ENCODE measurements at regions not wholly inside any gene's neighbourhood (a gene's known extent, or its start where the extent isn't known, plus 50 kb on each side); places are given as distances from the start of the nearest gene placed in this dataset.
"Not testable (repeated sequence)": the region's sequence is repeated elsewhere in the genome, so short reads cannot be mapped to it uniquely, and the experiment has no call there.

DNA sequence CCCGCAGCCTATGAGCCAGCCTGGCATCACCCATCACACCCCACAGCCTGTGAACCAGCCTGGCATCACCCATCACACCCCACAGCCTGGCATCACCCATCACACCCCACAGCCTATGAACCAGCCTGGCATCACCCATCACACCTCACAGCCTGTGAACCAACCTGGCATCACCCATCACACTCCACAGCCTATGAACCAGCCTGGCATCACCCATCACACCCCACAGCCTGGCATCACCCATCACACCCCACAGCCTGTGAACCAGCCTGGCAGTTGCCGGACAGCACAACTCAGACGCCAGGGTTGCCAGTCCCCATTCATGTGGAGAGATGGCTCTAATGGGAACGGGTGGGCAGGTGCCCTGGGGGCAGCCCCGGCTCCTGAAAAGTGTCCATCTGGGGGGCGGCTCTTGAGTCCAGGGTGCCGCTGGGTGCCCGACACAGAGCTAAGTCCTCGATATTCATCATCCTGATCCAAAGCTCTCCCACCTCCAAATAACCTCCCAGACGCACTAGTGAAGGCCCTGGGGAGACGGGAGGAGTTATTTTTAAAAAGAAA, 116.9 kb upstream of the AFDN start:
- not testable (repeated sequence) for DNase-seq

DNA sequence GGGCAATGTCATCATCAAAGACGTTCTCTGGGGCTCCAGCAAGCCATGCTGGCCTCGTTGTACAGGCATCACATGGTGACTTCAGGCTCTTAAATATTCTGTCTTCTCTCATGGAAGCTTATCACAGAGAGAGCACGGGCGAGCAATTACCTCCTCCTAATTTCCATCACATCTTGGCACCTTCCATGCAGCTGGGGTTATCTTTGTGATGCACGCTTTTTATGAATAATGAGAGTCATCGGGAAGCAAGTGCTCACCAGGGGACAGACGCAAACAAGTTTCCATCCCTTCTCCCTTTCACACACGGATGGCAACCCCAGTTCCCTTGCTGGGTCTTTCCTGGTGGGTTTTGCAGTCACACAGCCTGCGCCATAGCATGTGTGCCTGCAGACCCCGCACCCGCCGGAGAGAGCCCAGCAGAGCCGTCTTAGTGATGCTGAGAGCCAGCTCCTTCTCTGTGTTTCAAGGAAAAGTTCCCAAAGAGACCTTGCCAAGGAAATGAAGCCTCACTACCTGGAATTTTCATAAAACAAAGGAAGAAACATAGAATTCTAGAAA, 116.3 kb upstream of the AFDN start:
- DNase-seq: no peak

DNA sequence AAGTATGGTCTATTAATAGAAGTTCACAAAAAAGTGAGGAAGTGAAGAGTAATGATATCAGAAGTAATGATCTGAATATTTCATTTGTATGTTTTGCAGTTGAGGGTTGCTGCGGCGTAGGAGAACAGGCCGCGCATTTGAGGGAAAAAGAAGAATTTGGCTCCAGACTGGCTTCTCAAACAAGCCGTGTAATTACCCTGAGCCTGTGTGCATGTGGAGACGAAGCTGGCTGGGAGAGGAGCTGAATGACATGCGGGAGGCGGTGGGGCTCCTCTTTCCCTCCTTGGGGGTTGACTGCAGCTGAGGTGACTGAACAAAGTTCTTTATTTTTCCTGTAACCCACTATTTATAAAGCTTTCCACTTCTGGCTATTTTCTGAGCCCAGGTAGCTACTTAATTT, 115.5 kb upstream of the AFDN start:
- no peak for DNase-seq

GRCh38 chr6:167711768-167712730, 114.7 kb upstream of the AFDN start:
- DNase-seq: no peak

DNA sequence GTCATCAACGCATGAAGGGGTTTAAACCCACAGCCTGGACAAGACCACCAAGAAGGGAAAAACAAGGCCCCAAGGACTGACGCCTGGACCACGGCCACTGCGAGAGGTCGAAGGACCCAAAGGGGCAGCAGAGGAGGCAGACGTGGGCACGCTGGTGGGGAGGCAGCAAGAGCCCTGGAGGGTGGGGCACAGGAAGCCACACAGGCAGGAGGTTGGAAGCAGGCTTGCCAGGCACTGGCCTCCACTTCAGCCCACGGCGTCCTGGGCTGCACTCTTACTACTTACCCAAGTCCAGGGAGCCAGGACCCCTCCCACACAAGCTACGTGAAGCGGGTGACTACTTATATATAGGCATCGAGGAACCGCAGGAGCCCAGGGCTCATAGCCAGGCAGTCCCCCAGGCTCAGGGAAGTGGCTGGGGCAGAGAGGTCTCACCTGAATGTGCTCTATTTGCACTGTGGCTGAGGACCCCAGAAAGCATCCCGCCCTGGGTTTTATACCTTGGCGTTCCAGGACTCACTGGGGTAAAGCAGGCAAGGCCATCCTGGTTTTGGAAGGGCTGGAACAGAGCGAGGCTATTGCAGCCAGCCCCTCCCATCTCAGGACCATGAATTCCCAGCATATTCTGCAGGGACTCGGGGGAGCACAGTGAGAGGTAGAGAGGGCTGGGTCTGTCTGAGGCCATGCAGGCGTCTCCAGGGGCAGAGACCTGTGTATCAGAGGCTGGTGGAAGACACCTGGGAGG, 113.8 kb upstream of the AFDN start:
- DNase-seq: no peak

- no peak for DNase-seq
Observed at GRCh38 chr6:167714152-167714551, 112.6 kb upstream of the AFDN start.

DNA sequence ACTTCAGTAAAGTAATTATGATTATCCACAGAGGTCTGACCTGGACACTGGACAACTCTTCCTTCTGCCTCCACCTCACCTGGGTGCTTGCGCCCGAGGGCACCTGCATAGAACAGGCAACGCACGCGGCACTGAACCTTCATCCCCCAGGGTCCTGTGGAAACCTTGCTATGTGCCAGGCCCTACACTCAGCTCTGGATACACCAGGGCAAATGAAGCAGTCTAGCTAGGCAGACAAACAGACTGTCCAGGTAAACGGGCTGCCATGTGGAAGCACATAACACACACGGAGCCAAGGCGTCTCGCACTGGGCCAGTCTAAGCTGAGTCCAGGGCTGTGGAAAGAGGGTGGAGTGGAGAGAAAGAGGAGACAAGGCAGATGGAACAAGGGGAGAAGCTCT, 109.3 kb upstream of the AFDN start:
- no peak for DNase-seq

DNA sequence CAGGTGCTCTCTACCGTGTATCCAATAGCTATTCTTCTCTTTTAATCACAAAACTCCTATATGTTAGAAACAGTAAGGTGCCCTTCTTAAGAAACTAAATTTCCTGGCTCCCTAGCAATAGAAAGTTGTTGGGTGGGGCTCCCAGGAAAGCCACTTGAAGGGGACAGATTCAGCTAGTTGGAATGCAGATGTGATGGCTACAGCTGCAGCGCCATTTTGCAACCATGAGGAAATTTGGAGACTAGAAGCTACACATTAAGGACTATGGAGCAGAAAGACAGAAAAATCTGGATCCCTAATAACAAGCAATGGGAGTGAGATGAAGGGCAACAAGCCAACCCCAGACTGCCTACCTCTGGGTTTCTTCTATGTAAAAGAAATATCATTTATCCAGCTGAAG, 108.8 kb upstream of the AFDN start:
- no peak for DNase-seq

- no peak for DNase-seq
Observed at GRCh38 chr6:167719920-167720319, 106.8 kb upstream of the AFDN start.

DNA sequence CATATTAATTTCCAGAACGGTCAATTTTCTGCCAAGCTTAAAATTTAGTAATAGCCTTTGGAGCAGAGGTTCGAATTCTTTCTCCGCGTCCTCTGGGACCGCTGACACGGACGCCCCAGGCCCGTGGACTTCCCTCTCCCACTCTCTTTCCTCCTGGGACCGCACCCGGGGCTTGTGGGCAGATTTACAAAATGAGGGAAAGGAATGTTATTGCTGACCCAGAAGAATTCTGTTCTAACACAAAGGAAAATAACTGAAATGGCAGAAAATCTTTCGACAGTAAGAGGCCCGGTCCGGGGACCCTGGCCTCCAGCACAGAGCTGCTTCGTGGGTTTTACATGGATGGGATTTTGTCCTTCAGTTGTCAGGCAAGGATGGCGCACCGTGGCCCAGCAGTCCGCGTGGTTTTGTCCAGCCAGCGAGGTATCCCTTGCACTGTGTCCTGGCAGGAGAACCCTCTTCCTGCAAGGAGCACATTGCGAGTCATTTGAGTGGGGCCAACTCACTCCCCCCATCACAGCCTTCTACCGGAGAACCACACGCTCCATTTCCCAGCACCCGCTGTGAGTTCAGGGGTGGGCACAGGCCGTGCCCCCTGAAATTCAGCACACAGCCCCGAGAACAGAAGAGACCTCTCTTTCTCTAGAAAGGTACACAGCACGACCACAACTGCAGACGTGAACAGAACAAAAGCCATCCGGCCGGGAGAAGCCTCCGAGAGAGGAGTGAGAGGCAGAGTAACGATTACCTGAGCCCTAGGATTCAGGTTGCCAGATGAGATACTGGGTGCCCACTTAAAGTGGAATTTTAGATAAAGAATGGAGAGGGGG, 106.0 kb upstream of the AFDN start:
- DNase-seq: no peak

DNA sequence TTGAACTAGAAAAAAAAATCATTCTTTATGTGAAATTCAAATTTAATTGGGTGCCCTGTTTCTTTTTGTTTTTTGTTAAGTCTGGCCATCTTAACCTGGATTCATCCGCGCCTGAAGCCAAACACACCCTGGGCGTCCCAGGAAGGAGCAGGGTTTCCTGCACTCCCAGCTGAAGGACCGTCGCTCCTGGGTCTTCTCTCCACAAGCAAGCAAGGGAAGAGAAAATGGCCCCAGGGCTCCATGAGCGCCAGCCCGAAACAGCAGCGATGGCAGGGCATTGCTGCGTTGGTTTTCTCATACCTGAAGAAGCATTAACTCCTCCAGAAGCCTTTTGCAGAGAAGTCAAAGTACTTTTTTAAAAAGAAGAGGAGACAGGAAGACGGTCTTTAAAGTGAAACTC, 105.4 kb upstream of the AFDN start:
- DNase-seq: no peak

DNA sequence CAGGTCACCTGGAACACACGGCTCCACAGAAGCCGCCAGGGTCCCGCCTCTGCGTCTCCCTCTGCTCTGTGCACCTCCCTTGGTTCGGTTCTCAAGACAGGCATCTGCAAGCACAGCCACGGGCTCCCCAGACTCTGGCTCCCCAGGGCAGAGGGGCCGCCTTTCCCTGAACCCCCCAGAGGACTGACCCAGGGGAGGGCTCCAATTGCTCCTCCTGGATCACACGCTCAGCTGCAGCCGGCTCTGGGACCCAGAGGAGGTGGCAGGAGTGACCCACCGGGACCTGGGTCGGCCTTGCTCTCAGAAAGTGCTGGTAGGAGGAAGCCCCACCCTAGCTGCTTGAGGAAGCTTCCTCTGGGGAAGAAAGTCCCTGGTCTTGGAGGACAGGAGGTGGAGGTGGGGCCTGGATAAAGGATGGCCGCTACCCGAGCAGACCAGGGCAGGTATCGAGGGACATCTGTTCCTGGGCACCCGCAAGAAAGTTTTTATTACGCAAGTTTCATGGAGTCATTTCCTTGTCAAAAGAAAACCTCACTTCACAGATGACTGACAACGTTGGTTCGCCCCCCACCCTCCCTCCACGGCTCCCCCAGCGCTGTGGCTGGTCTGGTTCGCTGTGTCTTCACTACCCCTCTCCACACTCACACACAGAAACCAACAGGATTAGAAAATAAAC, 103.9 kb upstream of the AFDN start:
- DNase-seq: no peak

- no peak for DNase-seq
Observed at GRCh38 chr6:167726043-167726621, 100.6 kb upstream of the AFDN start.

DNA sequence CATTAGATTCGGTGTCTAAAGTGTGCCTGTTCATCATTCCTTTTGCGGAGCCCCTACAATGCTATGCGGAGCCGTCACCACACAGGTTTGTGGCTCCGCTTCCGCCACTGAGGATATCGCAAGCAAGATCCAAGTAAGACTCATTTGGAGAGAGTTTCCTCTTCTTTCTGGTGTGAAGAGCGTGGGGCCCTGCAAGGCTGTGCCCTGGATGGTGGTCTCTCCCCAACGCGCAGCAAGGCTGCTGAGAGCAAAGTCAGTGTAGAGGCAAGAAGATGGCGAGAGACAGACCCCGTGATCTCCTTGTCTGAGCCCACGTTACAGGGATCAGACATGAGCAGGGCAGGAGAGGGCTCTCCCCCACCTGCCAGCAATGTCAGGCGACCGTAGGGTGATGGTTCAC, 96.3 kb upstream of the AFDN start:
- no peak for DNase-seq

DNA sequence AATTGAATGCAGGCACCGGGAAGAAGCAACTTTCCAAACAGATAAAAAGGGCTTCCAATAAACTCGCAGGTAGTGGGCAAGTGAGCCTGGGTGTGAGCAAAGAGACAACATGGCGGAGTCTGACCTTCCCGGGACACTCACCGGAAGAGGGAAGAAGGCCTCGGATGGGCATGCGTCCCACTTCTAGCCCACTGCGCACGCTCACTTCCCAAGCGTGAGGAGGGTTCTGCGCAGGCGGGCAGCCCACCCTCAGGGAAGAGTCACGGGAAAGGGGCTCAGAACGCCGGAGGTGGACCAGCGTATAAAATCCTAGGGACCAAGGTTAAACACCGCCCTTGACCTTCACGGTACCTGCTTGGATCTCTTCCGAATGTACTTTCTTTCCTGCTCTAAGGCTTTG, 95.5 kb upstream of the AFDN start:
- no peak for DNase-seq

- DNase-seq: no peak
Observed at GRCh38 chr6:167731731-167732422, 94.8 kb upstream of the AFDN start.

DNA sequence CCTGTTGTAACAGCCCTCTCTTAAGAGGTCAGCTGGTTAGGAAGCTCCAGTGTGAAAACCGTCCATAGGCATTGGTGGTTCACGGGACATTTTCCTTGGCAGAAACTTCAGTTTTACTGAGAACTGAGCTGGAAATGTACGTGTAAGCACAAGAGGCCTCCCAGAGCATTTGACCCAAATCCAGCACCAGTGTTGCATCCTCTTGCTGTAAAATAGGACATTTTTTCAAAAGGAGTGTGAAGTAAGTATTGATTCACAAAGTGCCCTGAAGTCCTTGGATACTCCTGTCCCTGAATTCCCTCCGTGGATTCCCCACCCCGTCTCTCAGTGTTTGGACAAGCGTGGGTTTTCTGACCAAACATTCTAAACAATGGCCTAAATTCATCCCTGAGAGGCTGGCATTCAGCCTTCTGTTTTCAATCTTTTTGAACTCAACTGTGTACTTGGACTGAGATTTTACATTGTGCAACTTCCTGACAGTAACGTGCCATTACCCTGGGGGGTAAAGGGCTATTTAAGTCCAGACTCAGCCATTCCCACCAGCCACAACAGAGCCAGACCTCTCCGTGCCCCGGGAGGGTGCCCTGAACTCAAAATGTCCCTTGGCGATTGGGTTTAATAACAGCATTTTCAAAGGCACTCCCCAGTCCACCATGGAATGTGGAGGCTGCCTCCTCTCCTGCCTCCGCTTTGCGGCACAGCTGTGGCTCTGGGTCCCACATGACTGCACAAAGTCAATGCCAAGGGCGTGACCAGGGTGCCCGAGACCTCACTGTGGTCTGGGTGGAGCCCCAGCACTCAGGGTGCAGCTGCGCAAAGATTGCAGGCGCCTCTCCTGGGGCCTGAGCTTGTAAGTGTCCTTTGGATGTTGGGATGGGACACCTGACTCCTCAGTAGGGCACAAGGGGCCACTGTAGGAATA, 92.7 kb upstream of the AFDN start:
- DNase-seq: no peak

GRCh38 chr6:167734662-167735083, 92.0 kb upstream of the AFDN start:
- DNase-seq: no peak

All from right kidney (tissue), 1 donor.